AG04450 (cell line): ENCODE measurements at regions not wholly inside any gene's neighbourhood (a gene's known extent, or its start where the extent isn't known, plus 50 kb on each side); places are given as distances from the start of the nearest gene placed in this dataset.

Experiments used
- CTCF ChIA-PET: fragments of 300-600, 350-600 bp; formaldehyde crosslinking; extraction: SDS; loops from one replicate; lab custom pipeline; 2022; ENCODE audit warnings: antibody characterized with exemption, inconsistent platforms; lab: Charles Lee
- POLR2A ChIA-PET: fragments of 350-600 bp; formaldehyde crosslinking; extraction: SDS; loops from one replicate; lab custom pipeline; 2021; ENCODE audit warnings: antibody characterized with exemption, inconsistent platforms; lab: Yijun Ruan, JAX
- DNase-seq: peaks from one replicate; pipeline ENCODE4 v3.0.0-alpha.2; 2011; ENCODE audit warnings: low read depth, low spot score
- H3K27ac ChIP-seq: one replicate; pipeline ENCODE4 v1.5.1; 2012; ENCODE audit warnings: low read depth, low read length, control low read depth
- H3K27me3 ChIP-seq: one replicate; pipeline ENCODE4 v1.6.0; 2012; ENCODE audit warnings: low read length; ENCODE audit not compliant: control insufficient read depth, insufficient read depth
- H3K4me3 ChIP-seq: 2 replicates; pipeline ENCODE4 v1.5.1; 2011; ENCODE audit warnings: mild to moderate bottlenecking, low read depth, low read length, control low read depth
- H3K9me3 ChIP-seq: 2 replicates; pipeline ENCODE4 v1.5.1; 2012; ENCODE audit warnings: low read length; ENCODE audit not compliant: control insufficient read depth, insufficient read depth
- CTCF ChIP-seq: IDR thresholded peaks from 2 replicates; pipeline ENCODE4 v1.5.1; 2011; ENCODE audit warnings: low read depth, low read length, control low read depth, inconsistent platforms

- POLR2A ChIA-PET, result no interaction called here
- H3K4me3 ChIP-seq, result peak overlapping the region; percentile 41
- no peak for TF ChIP-seq CTCF
- peaks cover 25% of the 10 kb centered on the region for H3K27me3 ChIP-seq
- no peak overlapping the region for H3K27ac ChIP-seq
- DNase-seq, result no peak
- CTCF ChIA-PET, result no interaction called here
- H3K9me3 ChIP-seq, result no peaks in the 10 kb centered on the region
Measured at GRCh38 chr6:41427642-41428335, 92.4 kb downstream of the NCR2 start.

- H3K4me3 ChIP-seq, result peak overlapping the region; percentile 41; the same call in 1 of the 2 replicates
Measured at GRCh38 chr6:41428336-41428995, 93.1 kb downstream of the NCR2 start.

GRCh38 chr6:41428996-41429421 is 93.6 kb downstream of the NCR2 start:
- no peak for DNase-seq
- H3K4me3 ChIP-seq, result no peak overlapping the region
- POLR2A ChIA-PET, result no interaction called here
- H3K9me3 ChIP-seq, result no peaks in the 10 kb centered on the region
- CTCF ChIA-PET, result no interaction called here
- peaks cover 25% of the 10 kb centered on the region for H3K27me3 ChIP-seq
- no peak for TF ChIP-seq CTCF
- no peak overlapping the region for H3K27ac ChIP-seq

More at GRCh38 chr6:41428336-41428995, 93.1 kb downstream of the NCR2 start:
- POLR2A ChIA-PET, result no interaction called here
- no peak for TF ChIP-seq CTCF
- peaks cover 25% of the 10 kb centered on the region for H3K27me3 ChIP-seq
- CTCF ChIA-PET, result no interaction called here
- no peaks in the 10 kb centered on the region for H3K9me3 ChIP-seq
- DNase-seq, result no peak
- H3K27ac ChIP-seq, result no peak overlapping the region

DNA sequence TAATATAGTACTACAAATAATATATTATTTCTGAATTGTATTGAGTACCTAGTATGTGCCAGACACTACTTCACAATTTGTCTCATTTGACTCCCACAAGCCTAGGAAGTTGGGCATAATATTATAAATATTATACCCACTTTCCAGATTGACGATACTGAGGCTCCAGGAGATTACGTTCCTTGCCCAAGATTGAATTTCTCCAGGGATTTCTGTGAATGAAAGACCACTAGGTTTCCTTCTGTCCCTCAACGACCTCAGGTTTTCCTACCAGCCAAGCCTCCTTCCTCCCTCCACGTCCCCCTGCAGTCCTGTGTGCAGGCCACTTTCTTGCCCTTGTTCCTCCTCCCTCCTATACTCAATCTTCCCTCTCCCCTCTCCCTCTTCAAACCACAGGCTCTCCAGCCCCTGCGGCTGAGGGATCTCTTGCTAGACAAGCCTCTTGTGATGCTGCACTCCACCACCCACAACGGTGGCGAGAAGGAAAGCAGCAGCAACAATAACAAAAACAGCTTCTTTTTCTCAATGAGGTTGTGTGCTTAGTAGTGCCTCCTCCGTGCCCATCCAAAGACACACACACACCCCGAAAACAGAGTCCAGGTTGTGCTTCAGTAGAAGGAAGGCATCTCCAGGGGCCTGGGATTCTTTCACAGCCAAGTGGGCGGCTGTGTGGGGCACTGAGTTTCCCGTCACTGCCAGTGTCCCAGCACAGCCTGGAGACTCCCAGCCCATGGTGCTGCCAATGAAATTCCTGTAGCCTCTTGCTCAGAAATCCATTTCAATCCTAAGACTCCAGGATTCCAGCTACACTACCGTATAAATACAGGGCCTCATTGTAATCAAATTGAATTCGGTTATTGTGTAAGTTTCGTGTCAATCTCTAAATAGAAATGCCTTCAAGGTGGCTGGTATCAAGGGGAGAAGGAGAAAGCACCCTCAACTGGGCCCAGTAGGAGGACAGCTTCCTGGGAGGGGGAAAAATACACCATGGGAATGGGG is 94.4 kb downstream of the NCR2 start:
- Histone ChIP-seq H3K9me3 (no peaks in the 10 kb centered on the region), H3K4me3 (no peak overlapping the region), H3K27me3 (peaks cover 25% of the 10 kb centered on the region), H3K27ac (no peak overlapping the region)
- ChIA-PET POLR2A (no interaction called here), CTCF (no interaction called here)
- no peak for DNase-seq
- TF ChIP-seq CTCF, result no peak
